H1 (cell line): ENCODE measurements at regions not wholly inside any gene's neighbourhood (a gene's known extent, or its start where the extent isn't known, plus 50 kb on each side); places are given as distances from the start of the nearest gene placed in this dataset.

Experiments
- CTBP2 ChIP-seq: IDR thresholded peaks from 2 replicates; pipeline ENCODE4 v1.7.0; 2011; ENCODE audit warnings: borderline replicate concordance, mild to moderate bottlenecking, moderate library complexity, mixed read lengths, low read length; ENCODE audit not compliant: insufficient read depth, insufficient read length
- JUND ChIP-seq: IDR thresholded peaks from 2 replicates; pipeline ENCODE4 v1.6.1; 2011; ENCODE audit warnings: mild to moderate bottlenecking, improper control_type of control experiment, low read length
- POLR2A ChIP-seq, 2 experiments: IDR thresholded peaks; 1 replicate in 1 of 2; 2 replicates in 1 of 2; pipeline ENCODE4 v1.6.1; 2011; ENCODE audit warnings: low read depth in 2 of 2, low read length in 2 of 2, mild to moderate bottlenecking in 2 of 2; ENCODE audit errors: control extremely low read depth in 1 of 2
- SIN3A ChIP-seq, 2 experiments: IDR thresholded peaks in 1 of 2; conservative IDR thresholded peaks in 1 of 2; 2 replicates each; pipeline ENCODE4 v1.6.1; 2011 to 2012; ENCODE audit warnings: low read length in 2 of 2, improper control_type of control experiment in 1 of 2, low read depth in 1 of 2, mild to moderate bottlenecking in 1 of 2
- SP1 ChIP-seq: IDR thresholded peaks from 2 replicates; pipeline ENCODE4 v1.6.1; 2011; ENCODE audit warnings: low read depth, low read length

GRCh38 chr21:19123053-19123452 is 719.5 kb upstream of the TMPRSS15 start (continued):
- TF ChIP-seq SIN3A (conservative IDR thresholded peaks at IDR 0.05 in 1 of 2, IDR thresholded peaks at IDR 0.05 in 1 of 2; ENCODE audit: low read depth in 1 of 2, low read length in 2 of 2) (no peak), CTBP2 (no peak), SP1 (no peak), JUND (no peak), POLR2A (IDR thresholded peaks at IDR 0.05; ENCODE audit: control extremely low read depth in 1 of 2, low read depth in 2 of 2, low read length in 2 of 2) (no peak)
